Panc1 (cell line): ENCODE measurements at regions not wholly inside any gene's neighbourhood (a gene's known extent, or its start where the extent isn't known, plus 50 kb on each side); places are given as distances from the start of the nearest gene placed in this dataset.

Experiments used
- ATAC-seq: fragments of 200-7000 bp; cut with Tn5 transposase; 2 replicates; pipeline ENCODE4 v1.9.1; 2020; ENCODE audit warnings: mild to moderate bottlenecking, moderate library complexity
- BruUV-seq: library from RNA; stranded (reverse); fragments of 400-500 nt; replicated peaks from 2 replicates; lab custom pipeline; 2021; lab: Mats Ljungman, UMichigan
- CTCF ChIA-PET: fragments of 300-600 bp; sonication (Branson Sonifier 250); formaldehyde crosslinking; loops from one replicate; lab custom pipeline; 2022; ENCODE audit warnings: antibody characterized with exemption; lab: Charles Lee
- POLR2A ChIA-PET: fragments of 300-600 bp; sonication (Branson Sonifier 250); formaldehyde crosslinking; loops from one replicate; lab custom pipeline; 2022; ENCODE audit warnings: antibody characterized with exemption; lab: Charles Lee
- DNase-seq: peaks from one replicate; pipeline ENCODE4 v3.0.0-alpha.2; 2010; ENCODE audit warnings: low read depth, low spot score
- H3K27ac ChIP-seq: 2 replicates; pipeline ENCODE4 v1.5.1; 2011; ENCODE audit warnings: mild to moderate bottlenecking, low read length, inconsistent platforms
- H3K27me3 ChIP-seq: fragments of 200-500 bp; sonication (Bioruptor generic); 2 replicates; pipeline ENCODE4 v1.6.0; 2014; ENCODE audit warnings: low read length, inconsistent platforms; ENCODE audit not compliant: control insufficient read depth, insufficient read depth
- H3K36me3 ChIP-seq: fragments of 200-500 bp; sonication (Bioruptor generic); 2 replicates; pipeline ENCODE4 v1.5.1; 2014; ENCODE audit warnings: inconsistent platforms, mild to moderate bottlenecking, low read length, moderate library complexity; ENCODE audit not compliant: control insufficient read depth, insufficient read depth
- H3K4me1 ChIP-seq: 2 replicates; pipeline ENCODE4 v1.5.1; 2011; ENCODE audit warnings: inconsistent platforms, mild to moderate bottlenecking, low read length, moderate library complexity; ENCODE audit not compliant: control insufficient read depth, insufficient read depth
- H3K4me3 ChIP-seq, 2 experiments: 2 replicates each; pipeline ENCODE4 v1.5.1; 2011 to 2012; ENCODE audit warnings: low read depth in 2 of 2, low read length in 2 of 2, mild to moderate bottlenecking in 2 of 2, inconsistent platforms in 1 of 2, moderate library complexity in 1 of 2
- H3K9me3 ChIP-seq: fragments of 200-500 bp; sonication (Bioruptor generic); 2 replicates; pipeline ENCODE4 v1.5.1; 2014; ENCODE audit warnings: low read depth, mild to moderate bottlenecking, inconsistent platforms, low read length, moderate library complexity; ENCODE audit not compliant: control insufficient read depth, insufficient read depth
- POLR2AphosphoS5 ChIP-seq: IDR thresholded peaks from 2 replicates; pipeline ENCODE4 v1.6.1; 2012; ENCODE audit warnings: mild to moderate bottlenecking, low read depth, low read length, moderate library complexity
- SIN3A ChIP-seq: IDR thresholded peaks from 2 replicates; pipeline ENCODE4 v1.6.1; 2012; ENCODE audit warnings: low read depth, mild to moderate bottlenecking, low read length, moderate library complexity, borderline replicate concordance; ENCODE audit not compliant: insufficient read depth
- TCF7L2 ChIP-seq: IDR thresholded peaks from 2 replicates; pipeline ENCODE4 v1.6.1; 2011; ENCODE audit warnings: mild to moderate bottlenecking, low read depth, low read length, inconsistent platforms
- in situ Hi-C: cut with HindIII; loops from 2 replicates; pipeline ENCODE4 v1.10.0; 2016; ENCODE audit warnings: low sequenced_read_pairs, low pct_unique_long_range_greater_than_20kb
- intact Hi-C: fragments of 100-400 bp; cut with micrococcal nuclease; formaldehyde crosslinking; loops from one replicate; pipeline ENCODE4 v1.10.0; 2022; ENCODE audit not compliant: unreplicated experiment
- TF ChIP-seq, protein P1 (sequence below), 2 experiments: IDR thresholded peaks; 2 replicates each; pipeline ENCODE4 v1.6.1; 2011 to 2012; ENCODE audit warnings: low read depth in 2 of 2, control low read depth in 1 of 2, low read length in 1 of 2, mild to moderate bottlenecking in 1 of 2, moderate library complexity in 1 of 2; ENCODE audit not compliant: insufficient read depth in 1 of 2
- TF ChIP-seq, protein P2 (sequence below): fragments of 450-650 bp; IDR thresholded peaks from 2 replicates; pipeline ENCODE4 v1.5.1; 2017; ENCODE audit warnings: mild to moderate bottlenecking

DNA sequence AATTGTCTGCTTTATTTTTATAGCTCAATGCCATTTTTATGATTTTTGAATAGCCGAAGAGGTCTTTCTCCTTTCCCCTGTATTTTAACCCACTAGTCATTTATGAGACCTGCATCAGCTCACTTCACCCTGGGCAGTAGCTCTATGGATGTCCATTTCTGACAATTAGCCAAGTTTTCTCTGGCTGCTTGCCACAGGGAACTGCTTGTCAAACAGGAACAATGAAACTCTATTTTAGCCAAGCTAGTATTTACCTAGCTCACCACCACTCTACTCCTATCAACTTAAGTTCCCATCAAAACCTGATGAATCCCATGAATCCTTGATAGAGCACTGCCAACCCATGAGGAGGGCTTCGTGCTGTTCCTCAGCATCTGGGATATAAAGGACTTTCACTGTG is 406.7 kb downstream of the RWDD3 start:
- CTCF ChIA-PET = no interaction called here
- ATAC-seq (no peak), DNase-seq (no peak)
- POLR2A ChIA-PET = no interaction called here
- no peak for TF ChIP-seq SIN3A
- Histone ChIP-seq H3K4me1 (no peaks in the 10 kb centered on the region), H3K9me3 (no peaks in the 10 kb centered on the region), H3K36me3 (no peaks in the 10 kb centered on the region), H3K4me3 (no peak overlapping the region), H3K27me3 (no peaks in the 10 kb centered on the region), H3K27ac (no peak overlapping the region)
- BruUV-seq = no TSS peak
- in situ Hi-C loops = no loop called here
- intact Hi-C loops = no loop called here

- ChIA-PET CTCF (no interaction called here), POLR2A (no interaction called here)
- in situ Hi-C loops (no loop called here), intact Hi-C loops (no loop called here)
- no peak for DNase-seq
- H3K4me3 ChIP-seq = no peak overlapping the region
- BruUV-seq = no TSS peak
- no peaks in the 10 kb centered on the region for H3K4me1 ChIP-seq
- H3K36me3 ChIP-seq = no peaks in the 10 kb centered on the region
- ATAC-seq = no peak
- H3K27ac ChIP-seq = no peak overlapping the region
- TF ChIP-seq POLR2AphosphoS5 (no peak), TCF7L2 (no peak), SIN3A (no peak)
- TF ChIP-seq, protein P1, sequence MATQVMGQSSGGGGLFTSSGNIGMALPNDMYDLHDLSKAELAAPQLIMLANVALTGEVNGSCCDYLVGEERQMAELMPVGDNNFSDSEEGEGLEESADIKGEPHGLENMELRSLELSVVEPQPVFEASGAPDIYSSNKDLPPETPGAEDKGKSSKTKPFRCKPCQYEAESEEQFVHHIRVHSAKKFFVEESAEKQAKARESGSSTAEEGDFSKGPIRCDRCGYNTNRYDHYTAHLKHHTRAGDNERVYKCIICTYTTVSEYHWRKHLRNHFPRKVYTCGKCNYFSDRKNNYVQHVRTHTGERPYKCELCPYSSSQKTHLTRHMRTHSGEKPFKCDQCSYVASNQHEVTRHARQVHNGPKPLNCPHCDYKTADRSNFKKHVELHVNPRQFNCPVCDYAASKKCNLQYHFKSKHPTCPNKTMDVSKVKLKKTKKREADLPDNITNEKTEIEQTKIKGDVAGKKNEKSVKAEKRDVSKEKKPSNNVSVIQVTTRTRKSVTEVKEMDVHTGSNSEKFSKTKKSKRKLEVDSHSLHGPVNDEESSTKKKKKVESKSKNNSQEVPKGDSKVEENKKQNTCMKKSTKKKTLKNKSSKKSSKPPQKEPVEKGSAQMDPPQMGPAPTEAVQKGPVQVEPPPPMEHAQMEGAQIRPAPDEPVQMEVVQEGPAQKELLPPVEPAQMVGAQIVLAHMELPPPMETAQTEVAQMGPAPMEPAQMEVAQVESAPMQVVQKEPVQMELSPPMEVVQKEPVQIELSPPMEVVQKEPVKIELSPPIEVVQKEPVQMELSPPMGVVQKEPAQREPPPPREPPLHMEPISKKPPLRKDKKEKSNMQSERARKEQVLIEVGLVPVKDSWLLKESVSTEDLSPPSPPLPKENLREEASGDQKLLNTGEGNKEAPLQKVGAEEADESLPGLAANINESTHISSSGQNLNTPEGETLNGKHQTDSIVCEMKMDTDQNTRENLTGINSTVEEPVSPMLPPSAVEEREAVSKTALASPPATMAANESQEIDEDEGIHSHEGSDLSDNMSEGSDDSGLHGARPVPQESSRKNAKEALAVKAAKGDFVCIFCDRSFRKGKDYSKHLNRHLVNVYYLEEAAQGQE (IDR thresholded peaks at IDR 0.05; ENCODE audit: insufficient read depth in 1 of 2, low read depth in 2 of 2, low read length in 1 of 2) = no peak
- TF ChIP-seq, protein P2, sequence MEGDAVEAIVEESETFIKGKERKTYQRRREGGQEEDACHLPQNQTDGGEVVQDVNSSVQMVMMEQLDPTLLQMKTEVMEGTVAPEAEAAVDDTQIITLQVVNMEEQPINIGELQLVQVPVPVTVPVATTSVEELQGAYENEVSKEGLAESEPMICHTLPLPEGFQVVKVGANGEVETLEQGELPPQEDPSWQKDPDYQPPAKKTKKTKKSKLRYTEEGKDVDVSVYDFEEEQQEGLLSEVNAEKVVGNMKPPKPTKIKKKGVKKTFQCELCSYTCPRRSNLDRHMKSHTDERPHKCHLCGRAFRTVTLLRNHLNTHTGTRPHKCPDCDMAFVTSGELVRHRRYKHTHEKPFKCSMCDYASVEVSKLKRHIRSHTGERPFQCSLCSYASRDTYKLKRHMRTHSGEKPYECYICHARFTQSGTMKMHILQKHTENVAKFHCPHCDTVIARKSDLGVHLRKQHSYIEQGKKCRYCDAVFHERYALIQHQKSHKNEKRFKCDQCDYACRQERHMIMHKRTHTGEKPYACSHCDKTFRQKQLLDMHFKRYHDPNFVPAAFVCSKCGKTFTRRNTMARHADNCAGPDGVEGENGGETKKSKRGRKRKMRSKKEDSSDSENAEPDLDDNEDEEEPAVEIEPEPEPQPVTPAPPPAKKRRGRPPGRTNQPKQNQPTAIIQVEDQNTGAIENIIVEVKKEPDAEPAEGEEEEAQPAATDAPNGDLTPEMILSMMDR = no peak
- no peaks in the 10 kb centered on the region for H3K27me3 ChIP-seq
- H3K9me3 ChIP-seq = no peaks in the 10 kb centered on the region
Measured at GRCh38 chr1:95641386-95641785, 407.4 kb downstream of the RWDD3 start.

DNA sequence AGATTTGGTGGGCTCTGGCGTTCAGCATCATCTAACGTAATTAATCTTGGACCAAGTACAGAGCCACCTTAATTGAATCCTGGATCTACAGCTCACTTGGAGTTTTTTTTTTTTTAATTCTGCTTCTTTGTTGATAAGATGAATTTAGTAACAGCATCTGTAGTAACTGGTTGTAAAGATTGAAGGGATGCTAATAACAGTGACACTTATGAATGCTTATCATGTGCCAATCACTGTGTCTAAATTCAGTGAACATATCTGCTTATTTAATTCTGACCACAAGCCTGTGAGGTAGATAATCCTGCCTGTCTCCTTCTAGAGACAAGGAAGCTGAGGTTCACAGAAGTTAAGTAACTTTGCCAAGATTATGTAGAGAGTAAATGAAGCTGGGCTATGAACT is 408.0 kb downstream of the RWDD3 start:
- no peak for ATAC-seq
- H3K4me3 ChIP-seq = no peak overlapping the region
- intact Hi-C loops (no loop called here), in situ Hi-C loops (no loop called here)
- POLR2A ChIA-PET = no interaction called here
- no peaks in the 10 kb centered on the region for H3K4me1 ChIP-seq
- H3K36me3 ChIP-seq = no peaks in the 10 kb centered on the region
- H3K27me3 ChIP-seq = no peaks in the 10 kb centered on the region
- no peak for TF ChIP-seq TCF7L2
- TF ChIP-seq, protein P2 = no peak
- no peak for TF ChIP-seq POLR2AphosphoS5
- no peak for TF ChIP-seq SIN3A
- TF ChIP-seq, protein P1 (IDR thresholded peaks at IDR 0.05; ENCODE audit: insufficient read depth in 1 of 2, low read depth in 2 of 2, low read length in 1 of 2) = no peak
- H3K9me3 ChIP-seq = no peaks in the 10 kb centered on the region
- no peak overlapping the region for H3K27ac ChIP-seq
- CTCF ChIA-PET = no interaction called here
- DNase-seq = no peak
- BruUV-seq = no TSS peak
